COR-L47 (cell line): ENCODE measurements at regions not wholly inside any gene's neighbourhood (a gene's known extent, or its start where the extent isn't known, plus 50 kb on each side); places are given as distances from the start of the nearest gene placed in this dataset.
"Not testable (repeated sequence)": the region's sequence is repeated elsewhere in the genome, so short reads cannot be mapped to it uniquely, and the experiment has no call there.

Experiments used
- DNase-seq: peaks from one replicate; lab custom pipeline; 2025; lab: John Stamatoyannopoulos, UW

DNA sequence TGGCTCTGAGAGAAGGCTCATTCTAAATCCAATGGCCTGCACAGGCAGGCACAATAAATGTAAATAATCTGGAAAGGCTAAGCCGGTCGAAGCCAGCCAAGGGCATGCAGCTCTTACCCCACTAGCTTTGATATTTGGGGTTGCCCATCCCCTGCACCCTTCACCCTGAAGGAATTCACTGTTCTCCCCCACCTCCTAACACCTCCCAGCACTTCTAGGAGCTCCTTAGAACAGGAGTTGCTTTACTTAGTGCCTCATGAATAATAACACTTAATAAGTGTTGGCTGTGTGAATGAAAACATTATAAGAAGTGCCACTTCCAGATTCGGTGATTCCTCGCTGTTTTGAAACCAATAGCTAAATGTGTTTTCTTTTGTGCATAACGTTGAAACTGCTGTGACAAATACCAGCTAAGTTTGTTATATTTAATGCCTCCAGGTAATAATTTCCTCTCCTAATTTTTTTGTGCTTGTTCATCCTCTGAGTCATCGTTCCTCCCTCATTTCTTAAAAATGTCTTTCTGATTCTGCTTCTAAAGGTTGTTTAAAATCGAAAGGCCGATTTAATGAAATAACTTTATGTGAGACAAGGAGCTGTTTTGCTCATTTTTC is 458.8 kb downstream of the METTL4 start:
- no peak for DNase-seq

DNA sequence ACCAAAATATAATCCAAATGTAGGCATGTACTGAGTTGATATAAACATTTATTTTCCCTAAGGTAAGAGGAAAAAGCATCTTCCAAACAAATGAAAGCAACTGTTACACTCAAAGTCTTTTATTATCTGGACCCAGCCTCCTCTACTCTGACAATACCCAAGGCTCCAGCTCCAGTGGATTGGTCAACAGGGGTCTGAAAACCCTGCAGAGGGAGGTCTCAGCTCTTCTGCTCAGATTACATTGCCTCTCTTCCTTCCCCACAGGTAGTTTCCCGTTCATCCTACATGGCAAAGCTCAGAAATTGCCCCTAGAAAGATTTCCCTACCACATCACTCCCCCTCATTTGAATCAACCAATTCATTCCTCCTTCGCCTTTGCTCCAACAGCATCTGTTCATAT is 457.0 kb downstream of the METTL4 start:
- no peak for DNase-seq

GRCh38 chr18:2114765-2115164 is 456.5 kb downstream of the METTL4 start:
- no peak for DNase-seq

DNA sequence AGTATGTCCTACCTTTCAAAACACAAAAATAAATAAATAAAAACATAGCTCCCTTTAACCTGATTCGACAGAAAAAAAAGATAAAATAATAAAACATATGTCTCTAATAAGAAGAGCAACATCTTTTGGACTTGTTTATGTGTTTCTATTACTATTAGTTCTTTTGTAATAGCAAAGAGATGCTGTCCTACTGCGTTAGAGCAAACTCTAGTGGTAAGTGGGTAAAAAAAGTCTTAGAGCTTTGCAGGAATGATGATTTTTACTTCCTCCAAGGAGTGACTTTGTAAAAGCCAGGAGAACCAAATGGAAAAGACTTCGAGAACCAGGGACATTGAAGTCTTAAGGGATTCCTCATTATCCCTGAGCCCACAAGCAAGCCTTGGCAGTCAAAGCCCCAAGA is 450.1 kb downstream of the METTL4 start:
- DNase-seq: no peak

GRCh38 chr18:2123077-2123476 is 448.2 kb downstream of the METTL4 start:
- no peak for DNase-seq

DNA sequence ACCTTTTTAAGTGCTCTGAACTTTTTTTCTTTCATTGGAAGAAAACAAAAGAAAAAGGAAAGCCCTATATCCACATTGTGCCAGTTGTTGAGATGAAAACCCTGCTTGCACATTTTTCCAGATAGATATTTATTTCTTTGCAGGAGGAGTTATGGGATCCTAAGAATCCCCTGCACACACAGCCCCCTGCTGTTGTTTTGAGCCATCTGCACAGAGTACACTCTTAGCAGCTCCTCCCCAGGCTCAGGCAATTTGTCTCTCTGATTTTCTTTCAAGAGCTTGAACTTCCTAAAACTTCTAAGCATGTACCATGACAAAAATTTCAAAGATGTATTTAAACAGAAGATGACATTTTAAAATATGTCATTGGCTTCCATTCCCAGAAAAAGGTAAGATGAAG is 436.9 kb downstream of the METTL4 start:
- peak; percentile 19 for DNase-seq

GRCh38 chr18:2135309-2135708 is 436.0 kb downstream of the METTL4 start:
- no peak for DNase-seq

GRCh38 chr18:2138552-2138951 is 432.8 kb downstream of the METTL4 start:
- no peak for DNase-seq

DNA sequence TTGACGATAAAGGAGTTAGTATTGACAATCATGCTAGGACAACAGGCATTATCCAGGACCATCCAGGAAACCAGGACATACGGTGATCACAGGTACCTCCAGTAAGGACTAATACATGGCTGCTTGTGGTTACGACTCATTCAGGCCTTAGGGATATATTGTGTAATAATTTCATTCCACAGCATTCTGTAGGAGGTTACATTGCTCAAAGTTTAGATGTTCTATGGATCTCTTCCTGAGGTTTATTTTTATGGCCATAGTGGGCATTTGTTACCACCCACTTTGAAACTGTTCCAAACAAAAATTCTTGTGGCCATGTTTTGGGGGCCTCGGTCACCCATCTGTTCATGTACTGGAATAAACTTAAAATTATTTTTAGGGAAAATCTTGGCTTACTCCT is 431.6 kb downstream of the METTL4 start:
- no peak for DNase-seq

- no peak for DNase-seq
Observed at GRCh38 chr18:2143636-2144035, 427.7 kb downstream of the METTL4 start.

DNA sequence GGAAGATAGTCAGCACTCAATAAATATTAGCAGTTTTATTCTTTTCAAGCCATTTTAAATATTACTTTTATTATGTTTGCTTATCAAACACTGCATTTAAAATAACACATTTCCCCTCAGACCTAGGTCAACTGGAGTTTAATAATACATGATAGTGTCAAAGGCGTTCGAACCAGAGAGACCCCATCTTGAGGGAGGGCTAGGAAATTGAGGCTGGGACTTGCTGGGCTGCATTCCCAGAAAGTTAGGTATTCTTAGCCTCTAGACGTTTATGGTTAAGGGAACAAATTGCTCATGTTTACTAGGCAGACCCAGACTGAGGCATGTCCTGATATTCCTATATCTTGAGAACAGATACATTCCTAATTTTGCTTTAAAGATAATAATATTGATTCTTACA is 426.5 kb downstream of the METTL4 start:
- no peak for DNase-seq

GRCh38 chr18:2146092-2146491 is 425.2 kb downstream of the METTL4 start:
- no peak for DNase-seq

DNA sequence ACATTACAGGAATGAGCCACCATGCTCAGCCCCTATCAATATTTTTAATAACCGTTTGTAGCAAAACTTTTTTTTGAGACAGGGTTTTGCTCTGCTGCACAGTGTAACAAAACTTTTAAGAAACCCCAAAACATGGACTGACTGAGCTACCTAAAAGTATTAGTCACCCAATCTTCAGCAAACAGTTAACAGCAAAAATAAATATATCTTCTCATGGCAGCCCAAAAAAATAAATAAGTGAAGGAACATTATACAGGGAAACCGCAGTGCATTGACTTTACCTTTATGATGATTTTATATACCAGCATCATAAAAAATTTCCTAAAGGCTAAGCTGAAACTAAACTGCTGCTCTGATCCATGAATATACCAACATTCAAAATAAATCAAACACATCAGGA is 424.6 kb downstream of the METTL4 start:
- no peak for DNase-seq

DNA sequence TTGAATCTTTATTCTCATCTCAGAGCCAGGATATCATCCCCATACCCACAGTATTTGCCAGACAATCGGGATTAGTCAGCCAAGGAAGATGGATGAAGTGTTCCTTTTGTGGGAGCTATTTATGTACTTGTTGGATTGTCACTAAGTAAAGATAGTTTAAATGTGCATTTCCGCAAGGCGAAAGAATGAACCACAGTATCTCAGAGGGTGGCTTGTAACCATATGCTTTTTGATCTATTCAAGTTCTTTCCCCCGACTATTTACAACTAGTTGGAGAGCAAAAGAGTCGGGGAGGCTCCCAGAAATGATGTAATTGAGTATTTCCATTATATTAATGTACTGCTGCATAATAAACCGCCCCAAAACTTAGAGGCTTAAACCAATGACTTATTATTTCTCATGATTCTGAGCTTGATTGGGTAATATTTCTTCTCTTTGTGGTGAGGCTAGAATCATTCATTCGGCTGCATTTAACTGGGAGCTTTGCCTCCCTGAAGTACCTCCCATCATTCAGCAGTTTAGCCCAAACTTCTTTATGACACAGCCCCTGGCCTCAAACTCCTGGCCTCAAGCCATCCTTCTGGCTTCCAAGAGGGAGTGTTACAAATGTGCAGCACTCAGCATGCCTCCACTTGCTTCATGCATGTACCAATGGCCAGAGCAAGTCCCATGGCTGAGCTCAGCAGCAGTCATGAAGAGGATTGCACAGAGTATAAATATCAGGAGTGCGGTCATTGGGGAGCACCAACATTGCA is 423.7 kb downstream of the METTL4 start:
- no peak for DNase-seq

DNA sequence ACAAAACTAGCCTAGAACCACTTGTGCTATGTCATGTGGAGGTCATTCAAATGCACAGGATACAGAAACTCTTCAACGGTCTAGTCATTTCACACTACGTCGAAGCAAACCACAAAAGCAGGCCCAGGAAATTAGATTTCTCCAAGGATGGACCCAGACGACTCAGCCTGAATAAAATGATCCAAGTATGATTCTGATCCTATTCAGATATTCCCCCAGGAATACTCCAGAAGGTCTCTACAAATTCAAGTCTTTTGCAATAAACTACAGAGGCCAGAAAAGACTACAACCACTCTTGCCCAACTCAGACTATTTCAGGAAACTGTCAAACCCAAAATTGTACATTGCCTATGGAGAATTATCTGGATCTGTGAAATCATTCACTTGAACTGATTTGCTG is 422.5 kb downstream of the METTL4 start:
- no peak for DNase-seq

DNA sequence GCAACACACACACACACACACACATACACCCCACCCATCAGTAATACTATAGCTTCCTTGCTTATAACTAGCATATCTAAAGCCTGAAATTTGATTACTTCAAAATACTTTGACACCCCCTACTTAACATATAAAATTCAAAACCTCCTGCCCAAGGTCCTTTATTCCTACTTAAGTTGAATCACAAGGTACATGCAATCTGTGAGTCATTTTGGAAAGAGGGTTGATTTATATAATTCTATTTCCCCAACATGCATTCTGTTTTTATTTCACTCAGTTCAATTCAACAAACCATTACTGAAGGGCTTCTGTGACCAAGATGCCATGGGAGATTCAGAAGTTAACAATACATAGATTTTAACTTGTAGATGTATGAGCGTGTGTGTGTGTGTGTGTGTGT is 420.7 kb downstream of the METTL4 start:
- DNase-seq: no peak

DNA sequence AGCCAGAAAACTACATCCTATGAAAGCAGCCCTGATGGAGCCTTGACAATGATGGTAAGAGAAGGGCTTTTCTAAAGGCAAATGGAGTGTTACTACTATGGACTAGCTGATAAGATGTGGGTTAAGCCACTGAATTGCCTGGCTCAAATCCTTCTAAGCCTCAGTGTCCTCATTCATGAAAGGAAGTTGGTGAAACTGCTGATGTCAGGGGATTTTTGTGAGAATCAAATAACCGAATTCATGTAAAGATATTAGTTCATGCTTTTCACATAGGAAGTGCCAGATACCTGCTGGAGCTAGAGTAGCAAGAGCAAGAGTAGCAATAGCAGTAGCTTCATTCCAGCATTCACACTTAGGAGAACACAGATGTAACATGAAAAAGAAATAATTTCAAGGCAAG is 417.0 kb downstream of the METTL4 start:
- DNase-seq: no peak

- no peak for DNase-seq
Observed at GRCh38 chr18:2164644-2165550, 406.4 kb downstream of the METTL4 start.

GRCh38 chr18:2166876-2167275 is 404.4 kb downstream of the METTL4 start:
- DNase-seq: not testable (repeated sequence)

DNA sequence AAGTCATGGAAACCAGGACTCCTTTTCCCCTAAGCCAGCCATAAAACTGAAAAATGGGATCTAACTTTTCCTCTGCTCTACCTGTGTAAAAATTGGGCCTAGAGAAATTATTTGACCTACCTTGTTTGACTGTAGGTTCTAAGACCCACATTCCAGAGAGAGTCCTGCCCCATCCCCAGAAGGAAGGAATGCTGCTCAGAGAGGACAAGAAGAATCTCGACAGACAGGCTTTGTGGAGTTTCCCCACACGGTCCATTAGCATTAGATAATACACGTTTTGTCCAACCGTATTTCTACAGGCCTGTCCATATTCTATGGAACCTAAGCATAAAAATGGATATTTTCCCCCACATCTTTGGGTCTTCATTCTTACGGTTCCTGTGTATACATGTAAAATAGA is 403.3 kb downstream of the METTL4 start:
- no peak for DNase-seq

GRCh38 chr18:2169656-2170055 is 401.6 kb downstream of the METTL4 start:
- DNase-seq: no peak

DNA sequence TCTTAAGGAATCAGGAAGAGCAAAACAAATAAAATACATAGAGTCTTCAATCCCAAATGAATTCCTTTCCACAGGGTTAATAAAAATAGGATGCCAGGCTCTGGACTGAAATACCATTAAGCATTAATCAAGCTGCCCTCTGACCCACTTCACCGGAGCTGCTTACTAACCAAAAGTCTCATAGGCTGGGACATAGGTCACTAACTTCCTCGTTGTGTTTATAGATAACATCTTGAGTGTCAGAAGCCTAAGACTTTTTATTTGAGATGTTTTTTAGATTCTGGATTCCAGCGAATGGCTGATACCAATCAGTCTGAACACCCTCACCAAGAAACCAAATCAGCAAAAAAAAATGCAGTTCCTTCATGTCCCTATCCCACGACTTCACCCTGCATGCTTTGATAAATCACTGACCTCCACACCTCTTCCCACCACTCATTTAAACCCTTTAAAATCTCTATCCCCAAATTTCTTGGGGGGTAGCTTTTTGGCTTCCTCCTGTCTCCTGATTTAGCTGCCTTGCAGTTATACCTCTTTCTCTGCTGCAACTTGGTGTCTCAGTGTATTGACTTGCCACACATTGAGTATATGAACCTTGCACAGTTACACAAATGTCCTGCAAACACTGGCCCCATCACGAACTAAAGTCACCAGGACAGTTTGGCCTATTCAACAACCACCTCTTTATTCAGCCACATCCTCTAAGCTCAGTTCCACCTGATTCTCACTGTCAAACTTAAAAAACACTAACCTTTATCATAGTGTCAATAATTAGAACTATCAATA is 399.3 kb downstream of the METTL4 start:
- no peak for DNase-seq
